HCT116 (cell line): ENCODE measurements at regions not wholly inside any gene's neighbourhood (a gene's known extent, or its start where the extent isn't known, plus 50 kb on each side); places are given as distances from the start of the nearest gene placed in this dataset.

ENCODE experiments used
- ATAC-seq: fragments of 200-7000 bp; cut with Tn5 transposase; 2 replicates; pipeline ENCODE4 v1.9.1; 2020; ENCODE audit warnings: mild to moderate bottlenecking, moderate library complexity
- BruUV-seq: library from RNA; stranded (reverse); fragments of 400-500 nt; replicated peaks from 2 replicates; lab custom pipeline; 2021; lab: Mats Ljungman, UMichigan
- CTCF ChIA-PET: fragments of 300-600 bp; sonication (Branson Sonifier 250); formaldehyde crosslinking; loops from one replicate; lab custom pipeline; 2021; ENCODE audit warnings: antibody characterized with exemption; lab: Charles Lee
- POLR2A ChIA-PET: fragments of 300-600, 350-600 bp; sonication (Branson Sonifier 250); formaldehyde crosslinking; loops from one replicate; lab custom pipeline; 2021; ENCODE audit warnings: antibody characterized with exemption; lab: Charles Lee
- RAD21 ChIA-PET, 2 experiments: fragments of 300-600 bp; sonication (Branson Sonifier 250); formaldehyde crosslinking; loops; one replicate each; lab custom pipeline; 2023; ENCODE audit warnings: low total read pairs in 2 of 2; ENCODE audit not compliant: uncharacterized antibody in 2 of 2, unreplicated experiment in 2 of 2, low non-redundant PET in 1 of 2; lab: Charles Lee
- DNase-seq: peaks from one replicate; pipeline ENCODE4 v3.0.0-alpha.2; 2010; ENCODE audit warnings: low read depth, low spot score
- H2AFZ ChIP-seq: fragments of 200-600 bp; shearing (Covaris generic), sonication (generic); 2 replicates; pipeline ENCODE4 v1.6.1; 2017; ENCODE audit warnings: low read depth, mixed run types, mixed read lengths, antibody characterized with exemption, low read length; ENCODE audit not compliant: poor library complexity, severe bottlenecking
- H3K27ac ChIP-seq: 2 replicates; pipeline ENCODE4 v1.5.1; 2012; ENCODE audit warnings: low read depth, low read length
- H3K27me3 ChIP-seq: fragments of 200-600 bp; sonication (generic); 2 replicates; pipeline ENCODE4 v1.6.1; 2016; ENCODE audit warnings: mixed run types, low read length, mixed read lengths; ENCODE audit not compliant: insufficient read depth
- H3K36me3 ChIP-seq, 2 experiments: fragments of 200-500 bp in 1 of 2; fragments of 200-600 bp in 1 of 2; sonication (Bioruptor generic) in 1 of 2; sonication (generic) in 1 of 2; 2 replicates each; pipeline versions ENCODE4 v1.5.1 to v1.6.1; 2014 to 2016; ENCODE audit warnings: low read length in 2 of 2, inconsistent platforms in 1 of 2, mixed read lengths in 1 of 2, mixed run types in 1 of 2; ENCODE audit not compliant: insufficient read depth in 2 of 2, control insufficient read depth in 1 of 2
- H3K4me1 ChIP-seq, 2 experiments: fragments of 200-600 bp in 1 of 2; sonication (generic) in 1 of 2; 2 replicates each; pipeline versions ENCODE4 v1.5.1 to v1.6.1; 2012 to 2017; ENCODE audit warnings: low read length in 2 of 2, inconsistent platforms in 1 of 2, mild to moderate bottlenecking in 1 of 2, mixed read lengths in 1 of 2, mixed run types in 1 of 2, moderate library complexity in 1 of 2; ENCODE audit not compliant: insufficient read depth in 2 of 2, control insufficient read depth in 1 of 2
- H3K4me2 ChIP-seq: fragments of 200-600 bp; sonication (generic); 2 replicates; pipeline ENCODE4 v1.6.1; 2017; ENCODE audit warnings: mixed run types, low read length, mixed read lengths
- H3K4me3 ChIP-seq, 2 experiments: fragments of 200-600 bp in 1 of 2; sonication (generic) in 1 of 2; replicated peaks in 1 of 2; 2 replicates each; pipeline ENCODE4 v1.5.1; 2011 to 2016; ENCODE audit warnings: low read length in 2 of 2, control low read depth in 1 of 2, low read depth in 1 of 2, mild to moderate bottlenecking in 1 of 2, mixed read lengths in 1 of 2, mixed run types in 1 of 2
- H3K79me2 ChIP-seq: fragments of 200-600 bp; sonication (generic); 2 replicates; pipeline ENCODE4 v1.6.1; 2017; ENCODE audit warnings: mild to moderate bottlenecking, mixed run types, low read length, moderate library complexity, mixed read lengths; ENCODE audit not compliant: insufficient read depth
- H3K9ac ChIP-seq: fragments of 200-600 bp; sonication (generic); 2 replicates; pipeline ENCODE4 v1.6.1; 2016; ENCODE audit warnings: low read length, mixed read lengths
- H3K9me2 ChIP-seq: fragments of 200-600 bp; sonication (generic), shearing (Covaris generic); 2 replicates; pipeline ENCODE4 v1.6.1; 2017; ENCODE audit warnings: mixed run types, mild to moderate bottlenecking, moderate library complexity; ENCODE audit not compliant: insufficient read depth
- H3K9me3 ChIP-seq, 2 experiments: fragments of 200-500 bp in 1 of 2; fragments of 200-600 bp in 1 of 2; sonication (Bioruptor generic) in 1 of 2; sonication (generic) in 1 of 2; 2 replicates each; pipeline ENCODE4 v1.6.1; 2014 to 2017; ENCODE audit warnings: low read length in 2 of 2, mixed read lengths in 2 of 2, inconsistent platforms in 1 of 2, low read depth in 1 of 2, mild to moderate bottlenecking in 1 of 2, mixed run types in 1 of 2, moderate library complexity in 1 of 2; ENCODE audit not compliant: control insufficient read depth in 1 of 2, insufficient read depth in 1 of 2
- H4K20me1 ChIP-seq: fragments of 200-600 bp; sonication (generic), shearing (Covaris generic); 2 replicates; pipeline ENCODE4 v1.6.1; 2017; ENCODE audit warnings: mixed run types, mild to moderate bottlenecking, moderate library complexity; ENCODE audit not compliant: insufficient read depth
- CBX3 ChIP-seq: IDR thresholded peaks from 2 replicates; pipeline ENCODE4 v1.6.1; 2012; ENCODE audit warnings: low read depth
- CEBPB ChIP-seq: IDR thresholded peaks from 2 replicates; pipeline ENCODE4 v1.6.1; 2012; ENCODE audit warnings: low read depth
- EGR1 ChIP-seq: IDR thresholded peaks from 2 replicates; pipeline ENCODE4 v1.6.1; 2012; ENCODE audit warnings: low read depth
- ELF1 ChIP-seq: IDR thresholded peaks from 2 replicates; pipeline ENCODE4 v1.6.1; 2012; ENCODE audit warnings: low read depth, borderline replicate concordance
- EZH2 ChIP-seq: fragments of 200-600 bp; sonication (generic); IDR thresholded peaks from 2 replicates; pipeline ENCODE4 v1.6.1; 2017; ENCODE audit warnings: antibody characterized with exemption, mixed run types
- EZH2phosphoT487 ChIP-seq: fragments of 200-600 bp; IDR thresholded peaks from 2 replicates; pipeline ENCODE4 v1.6.1; 2018; ENCODE audit warnings: antibody characterized with exemption, borderline replicate concordance
- JUND ChIP-seq: IDR thresholded peaks from 2 replicates; pipeline ENCODE4 v1.6.1; 2012
- POLR2A ChIP-seq: IDR thresholded peaks from 2 replicates; pipeline ENCODE4 v1.7.0; 2011; ENCODE audit warnings: borderline replicate concordance; ENCODE audit not compliant: insufficient read depth, insufficient read length; ENCODE audit errors: extremely low read depth
- RAD21 ChIP-seq: IDR thresholded peaks from 2 replicates; pipeline ENCODE4 v1.6.1; 2012; ENCODE audit warnings: low read depth, mild to moderate bottlenecking
- SP1 ChIP-seq: IDR thresholded peaks from 2 replicates; pipeline ENCODE4 v1.6.1; 2012; ENCODE audit warnings: low read depth
- SRF ChIP-seq: IDR thresholded peaks from 2 replicates; pipeline ENCODE4 v1.6.1; 2012; ENCODE audit warnings: low read depth
- TCF7L2 ChIP-seq: IDR thresholded peaks from 2 replicates; pipeline ENCODE4 v1.7.0; 2011; ENCODE audit warnings: borderline replicate concordance, inconsistent platforms; ENCODE audit not compliant: insufficient read depth, insufficient read length; ENCODE audit errors: extremely low read depth
- YY1 ChIP-seq: IDR thresholded peaks from 2 replicates; pipeline ENCODE4 v1.6.1; 2011; ENCODE audit warnings: low read length, low read depth, moderate library complexity, mild to moderate bottlenecking; ENCODE audit not compliant: insufficient replicate concordance; ENCODE audit errors: extremely low read depth
- ZFX ChIP-seq: fragments of 450-650 bp; IDR thresholded peaks from 2 replicates; pipeline ENCODE4 v1.6.1; 2017
- ZNF274 ChIP-seq: fragments of 200-500 bp; sonication (Bioruptor generic); IDR thresholded peaks from 2 replicates; pipeline ENCODE4 v1.6.1; 2014; ENCODE audit warnings: mild to moderate bottlenecking, low read depth, low read length, inconsistent platforms
- intact Hi-C: fragments of 100-400 bp; cut with micrococcal nuclease; formaldehyde crosslinking; loops from 2 replicates; pipeline ENCODE4 v1.10.0; 2022
- TF ChIP-seq, protein P1 (sequence below), 3 experiments: fragments of 200-600 bp in 1 of 3; sonication (generic) in 1 of 3; IDR thresholded peaks in 2 of 3; conservative IDR thresholded peaks in 1 of 3; 2 replicates each; pipeline ENCODE4 v1.5.1; 2012 to 2017; ENCODE audit warnings: low read depth in 2 of 3, low read length in 2 of 3, antibody characterized with exemption in 1 of 3, borderline replicate concordance in 1 of 3, control low read depth in 1 of 3, mild to moderate bottlenecking in 1 of 3, mixed read lengths in 1 of 3, mixed run types in 1 of 3, moderate library complexity in 1 of 3; ENCODE audit not compliant: insufficient read depth in 1 of 3
- TF ChIP-seq, protein P2 (sequence below): IDR thresholded peaks from 2 replicates; pipeline ENCODE4 v1.6.1; 2011; ENCODE audit warnings: mild to moderate bottlenecking, low read length, moderate library complexity; ENCODE audit not compliant: insufficient replicate concordance; ENCODE audit errors: extremely low read depth
- TF ChIP-seq, protein P3 (sequence below): IDR thresholded peaks from 2 replicates; pipeline ENCODE4 v1.6.1; 2012; ENCODE audit warnings: low read depth
- TF ChIP-seq, protein P4 (sequence below): IDR thresholded peaks from 2 replicates; pipeline ENCODE4 v1.6.1; 2012
- TF ChIP-seq, protein P5 (sequence below): IDR thresholded peaks from 2 replicates; pipeline ENCODE4 v1.6.1; 2012

DNA sequence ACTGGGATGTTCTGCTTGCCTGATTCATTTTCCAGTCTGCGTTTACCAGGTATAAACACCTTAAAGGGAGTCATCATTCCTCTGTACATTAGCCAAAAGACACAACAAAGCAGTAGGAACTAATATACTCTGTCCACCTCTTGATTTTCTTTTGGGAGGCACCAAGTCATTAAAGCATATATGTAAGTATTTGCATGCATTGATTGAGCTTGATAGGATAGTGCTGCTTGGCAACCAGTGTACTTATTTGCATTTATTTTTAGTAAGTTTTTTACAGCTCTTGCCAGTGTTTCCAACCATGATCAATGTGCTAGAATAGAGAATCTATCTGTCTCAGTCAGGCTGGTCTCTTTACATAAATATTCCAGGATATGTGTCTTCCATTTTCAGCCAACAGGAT is 353.3 kb upstream of the SEMA3C start:
- ATAC-seq (no peak), DNase-seq (no peak)
- H3K4me1 ChIP-seq, result no peaks in the 10 kb centered on the region
- H3K9me3 ChIP-seq, result no peaks in the 10 kb centered on the region
- POLR2A ChIA-PET, result no interaction called here
- H3K36me3 ChIP-seq, result no peaks in the 10 kb centered on the region
- RAD21 ChIA-PET, result no interaction called here
- CTCF ChIA-PET, result no interaction called here
- H4K20me1 ChIP-seq, result no peaks in the 10 kb centered on the region
- TF ChIP-seq CEBPB, result no peak
- TF ChIP-seq, protein P1, sequence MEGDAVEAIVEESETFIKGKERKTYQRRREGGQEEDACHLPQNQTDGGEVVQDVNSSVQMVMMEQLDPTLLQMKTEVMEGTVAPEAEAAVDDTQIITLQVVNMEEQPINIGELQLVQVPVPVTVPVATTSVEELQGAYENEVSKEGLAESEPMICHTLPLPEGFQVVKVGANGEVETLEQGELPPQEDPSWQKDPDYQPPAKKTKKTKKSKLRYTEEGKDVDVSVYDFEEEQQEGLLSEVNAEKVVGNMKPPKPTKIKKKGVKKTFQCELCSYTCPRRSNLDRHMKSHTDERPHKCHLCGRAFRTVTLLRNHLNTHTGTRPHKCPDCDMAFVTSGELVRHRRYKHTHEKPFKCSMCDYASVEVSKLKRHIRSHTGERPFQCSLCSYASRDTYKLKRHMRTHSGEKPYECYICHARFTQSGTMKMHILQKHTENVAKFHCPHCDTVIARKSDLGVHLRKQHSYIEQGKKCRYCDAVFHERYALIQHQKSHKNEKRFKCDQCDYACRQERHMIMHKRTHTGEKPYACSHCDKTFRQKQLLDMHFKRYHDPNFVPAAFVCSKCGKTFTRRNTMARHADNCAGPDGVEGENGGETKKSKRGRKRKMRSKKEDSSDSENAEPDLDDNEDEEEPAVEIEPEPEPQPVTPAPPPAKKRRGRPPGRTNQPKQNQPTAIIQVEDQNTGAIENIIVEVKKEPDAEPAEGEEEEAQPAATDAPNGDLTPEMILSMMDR (IDR thresholded peaks at IDR 0.05 in 2 of 3, conservative IDR thresholded peaks at IDR 0.05 in 1 of 3; ENCODE audit: borderline replicate concordance in 1 of 3, insufficient read depth in 1 of 3, low read depth in 2 of 3, low read length in 2 of 3), result no peak
- no peak for TF ChIP-seq ZFX
- no peak for TF ChIP-seq TCF7L2
- no peak for TF ChIP-seq ZNF274
- TF ChIP-seq EGR1, result no peak
- no peak for TF ChIP-seq EZH2phosphoT487
- TF ChIP-seq, protein P2, sequence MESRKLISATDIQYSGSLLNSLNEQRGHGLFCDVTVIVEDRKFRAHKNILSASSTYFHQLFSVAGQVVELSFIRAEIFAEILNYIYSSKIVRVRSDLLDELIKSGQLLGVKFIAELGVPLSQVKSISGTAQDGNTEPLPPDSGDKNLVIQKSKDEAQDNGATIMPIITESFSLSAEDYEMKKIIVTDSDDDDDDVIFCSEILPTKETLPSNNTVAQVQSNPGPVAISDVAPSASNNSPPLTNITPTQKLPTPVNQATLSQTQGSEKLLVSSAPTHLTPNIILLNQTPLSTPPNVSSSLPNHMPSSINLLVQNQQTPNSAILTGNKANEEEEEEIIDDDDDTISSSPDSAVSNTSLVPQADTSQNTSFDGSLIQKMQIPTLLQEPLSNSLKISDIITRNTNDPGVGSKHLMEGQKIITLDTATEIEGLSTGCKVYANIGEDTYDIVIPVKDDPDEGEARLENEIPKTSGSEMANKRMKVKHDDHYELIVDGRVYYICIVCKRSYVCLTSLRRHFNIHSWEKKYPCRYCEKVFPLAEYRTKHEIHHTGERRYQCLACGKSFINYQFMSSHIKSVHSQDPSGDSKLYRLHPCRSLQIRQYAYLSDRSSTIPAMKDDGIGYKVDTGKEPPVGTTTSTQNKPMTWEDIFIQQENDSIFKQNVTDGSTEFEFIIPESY, result no peak
- TF ChIP-seq, protein P3, sequence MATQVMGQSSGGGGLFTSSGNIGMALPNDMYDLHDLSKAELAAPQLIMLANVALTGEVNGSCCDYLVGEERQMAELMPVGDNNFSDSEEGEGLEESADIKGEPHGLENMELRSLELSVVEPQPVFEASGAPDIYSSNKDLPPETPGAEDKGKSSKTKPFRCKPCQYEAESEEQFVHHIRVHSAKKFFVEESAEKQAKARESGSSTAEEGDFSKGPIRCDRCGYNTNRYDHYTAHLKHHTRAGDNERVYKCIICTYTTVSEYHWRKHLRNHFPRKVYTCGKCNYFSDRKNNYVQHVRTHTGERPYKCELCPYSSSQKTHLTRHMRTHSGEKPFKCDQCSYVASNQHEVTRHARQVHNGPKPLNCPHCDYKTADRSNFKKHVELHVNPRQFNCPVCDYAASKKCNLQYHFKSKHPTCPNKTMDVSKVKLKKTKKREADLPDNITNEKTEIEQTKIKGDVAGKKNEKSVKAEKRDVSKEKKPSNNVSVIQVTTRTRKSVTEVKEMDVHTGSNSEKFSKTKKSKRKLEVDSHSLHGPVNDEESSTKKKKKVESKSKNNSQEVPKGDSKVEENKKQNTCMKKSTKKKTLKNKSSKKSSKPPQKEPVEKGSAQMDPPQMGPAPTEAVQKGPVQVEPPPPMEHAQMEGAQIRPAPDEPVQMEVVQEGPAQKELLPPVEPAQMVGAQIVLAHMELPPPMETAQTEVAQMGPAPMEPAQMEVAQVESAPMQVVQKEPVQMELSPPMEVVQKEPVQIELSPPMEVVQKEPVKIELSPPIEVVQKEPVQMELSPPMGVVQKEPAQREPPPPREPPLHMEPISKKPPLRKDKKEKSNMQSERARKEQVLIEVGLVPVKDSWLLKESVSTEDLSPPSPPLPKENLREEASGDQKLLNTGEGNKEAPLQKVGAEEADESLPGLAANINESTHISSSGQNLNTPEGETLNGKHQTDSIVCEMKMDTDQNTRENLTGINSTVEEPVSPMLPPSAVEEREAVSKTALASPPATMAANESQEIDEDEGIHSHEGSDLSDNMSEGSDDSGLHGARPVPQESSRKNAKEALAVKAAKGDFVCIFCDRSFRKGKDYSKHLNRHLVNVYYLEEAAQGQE, result no peak
- no peak for TF ChIP-seq EZH2
- TF ChIP-seq POLR2A, result no peak
- TF ChIP-seq JUND, result no peak
- TF ChIP-seq, protein P4, sequence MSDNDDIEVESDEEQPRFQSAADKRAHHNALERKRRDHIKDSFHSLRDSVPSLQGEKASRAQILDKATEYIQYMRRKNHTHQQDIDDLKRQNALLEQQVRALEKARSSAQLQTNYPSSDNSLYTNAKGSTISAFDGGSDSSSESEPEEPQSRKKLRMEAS, result no peak
- TF ChIP-seq CBX3, result no peak
- no peak for TF ChIP-seq SP1
- TF ChIP-seq YY1, result no peak
- TF ChIP-seq, protein P5, sequence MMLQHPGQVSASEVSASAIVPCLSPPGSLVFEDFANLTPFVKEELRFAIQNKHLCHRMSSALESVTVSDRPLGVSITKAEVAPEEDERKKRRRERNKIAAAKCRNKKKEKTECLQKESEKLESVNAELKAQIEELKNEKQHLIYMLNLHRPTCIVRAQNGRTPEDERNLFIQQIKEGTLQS, result no peak
- TF ChIP-seq ELF1, result no peak
- no peak for TF ChIP-seq SRF
- TF ChIP-seq RAD21, result no peak
- no peak overlapping the region for H3K4me2 ChIP-seq
- H3K9me2 ChIP-seq, result no peaks in the 10 kb centered on the region
- H3K79me2 ChIP-seq, result no peaks in the 10 kb centered on the region
- H3K9ac ChIP-seq, result no peak overlapping the region
- no peak overlapping the region for H3K27ac ChIP-seq
- H3K4me3 ChIP-seq, result no peak overlapping the region
- intact Hi-C loops, result no loop called here
- no peaks in the 10 kb centered on the region for H3K27me3 ChIP-seq
- H2AFZ ChIP-seq, result no peak overlapping the region
- BruUV-seq, result no TSS peak
